Cardiac septum (tissue), 1 donor: ENCODE measurements at regions not wholly inside any gene's neighbourhood (a gene's known extent, or its start where the extent isn't known, plus 50 kb on each side); places are given as distances from the start of the nearest gene placed in this dataset.

ENCODE experiments used
- DNase-seq: peaks from one replicate; pipeline ENCODE4 v3.0.0-alpha.2; 2020; ENCODE audit warnings: low spot score
- intact Hi-C: fragments of 100-400 bp; cut with DNase I; formaldehyde crosslinking; loops from one replicate; pipeline ENCODE4 v1.14.0; 2022
- donor health status: DM: no; HTN: no; CAD: no.

DNA sequence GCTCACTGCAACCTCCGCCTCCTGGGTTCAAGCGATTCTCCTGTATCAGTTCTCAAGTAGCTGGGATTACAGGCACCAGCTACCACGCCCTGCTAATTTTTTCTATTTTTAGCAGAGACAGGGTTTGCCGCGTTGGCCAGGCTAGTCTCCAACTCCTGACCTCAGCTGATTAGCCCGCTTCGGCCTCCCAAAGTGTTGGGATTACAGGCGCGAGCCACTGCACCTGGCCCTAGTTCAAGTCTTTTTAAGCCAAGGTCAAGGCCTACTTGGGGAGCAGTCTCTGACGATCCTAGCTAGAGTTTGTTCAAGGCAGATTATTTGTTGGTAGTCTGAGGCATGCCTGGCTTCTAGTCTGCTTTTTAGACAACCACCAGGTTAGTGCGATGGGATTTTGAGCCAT lies 709.5 kb upstream of the COBL start:
- intact Hi-C loops = no loop called here
- no peak for DNase-seq

DNA sequence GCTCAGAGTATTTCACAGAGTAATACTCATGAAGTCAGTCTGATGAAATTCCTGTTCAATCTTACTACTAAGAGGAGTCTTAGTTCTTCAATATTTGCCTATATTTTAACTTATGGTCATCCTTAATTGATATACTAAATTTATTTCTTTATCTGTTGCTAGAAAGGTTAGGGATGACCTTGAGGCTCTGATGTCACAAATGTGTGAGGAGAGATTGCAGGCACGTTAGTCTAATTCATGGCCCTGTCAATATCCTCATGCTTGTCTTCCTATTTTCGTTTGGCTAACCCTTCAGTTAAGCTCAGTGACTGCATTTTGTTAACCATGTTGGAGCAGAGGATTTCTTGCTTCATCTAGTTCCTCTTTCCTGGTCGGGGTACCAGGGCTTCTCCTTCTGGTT lies 704.7 kb upstream of the COBL start:
- intact Hi-C loops = no loop called here
- no peak for DNase-seq

DNA sequence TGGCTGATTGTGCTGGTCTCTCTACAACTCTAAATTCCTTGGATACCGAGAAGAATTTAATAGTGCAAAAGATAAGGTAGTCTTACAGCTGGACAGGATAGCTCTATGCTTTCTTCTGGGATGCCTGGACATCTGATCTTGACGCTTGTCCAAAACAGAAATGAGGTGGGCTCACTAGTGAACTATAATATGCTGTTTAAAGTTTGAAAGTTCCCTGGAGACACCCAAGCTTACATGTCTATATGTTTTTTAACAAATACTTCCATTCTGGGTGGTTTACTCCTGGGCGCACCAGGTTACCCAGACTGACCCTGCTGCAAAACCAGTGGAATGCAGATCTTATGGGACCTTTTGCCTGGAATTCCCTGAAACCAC lies 702.1 kb upstream of the COBL start:
- DNase-seq = no peak
- intact Hi-C loops = no loop called here

DNA sequence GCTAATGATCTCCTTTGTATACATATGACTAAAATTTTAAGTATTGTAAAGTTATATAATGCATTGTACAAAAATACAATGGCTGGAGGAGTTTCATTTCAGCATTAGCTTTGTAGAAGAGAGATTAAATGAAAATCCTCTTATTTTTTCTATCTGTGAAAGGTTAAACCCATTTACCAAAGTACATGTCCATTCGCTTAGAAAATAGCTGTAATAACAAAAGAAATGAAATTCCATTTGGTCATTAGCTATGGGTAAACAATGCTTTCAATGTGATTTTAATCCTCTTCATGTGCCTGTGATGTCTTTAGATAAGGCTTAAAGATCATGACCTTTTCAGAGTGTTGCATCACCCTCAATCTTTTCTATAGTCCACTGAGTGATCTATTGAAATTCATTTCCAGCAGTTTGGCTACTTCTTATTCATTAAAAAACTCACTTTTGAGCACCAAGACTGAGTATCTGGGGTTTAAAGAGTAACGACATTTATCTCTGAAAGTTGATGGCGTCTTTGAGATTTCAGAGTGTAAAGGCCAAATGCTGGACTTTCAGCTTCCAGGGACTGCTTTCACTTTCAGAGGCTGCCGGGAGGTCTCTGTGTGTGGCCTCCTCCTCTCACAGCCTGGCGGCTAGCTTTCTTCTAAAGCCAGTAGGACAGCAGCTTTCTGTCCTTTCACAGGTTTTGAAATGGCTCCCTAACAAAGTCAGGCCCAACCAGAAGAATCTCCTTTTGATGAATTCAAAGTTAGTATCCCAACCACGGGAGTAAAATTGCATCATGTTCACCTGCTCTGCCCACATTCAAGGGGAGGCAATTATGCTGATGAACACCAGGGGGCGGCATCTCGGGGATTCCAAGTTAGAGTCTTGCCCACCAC lies 701.4 kb upstream of the COBL start:
- intact Hi-C loops = no loop called here
- DNase-seq = no peak

DNA sequence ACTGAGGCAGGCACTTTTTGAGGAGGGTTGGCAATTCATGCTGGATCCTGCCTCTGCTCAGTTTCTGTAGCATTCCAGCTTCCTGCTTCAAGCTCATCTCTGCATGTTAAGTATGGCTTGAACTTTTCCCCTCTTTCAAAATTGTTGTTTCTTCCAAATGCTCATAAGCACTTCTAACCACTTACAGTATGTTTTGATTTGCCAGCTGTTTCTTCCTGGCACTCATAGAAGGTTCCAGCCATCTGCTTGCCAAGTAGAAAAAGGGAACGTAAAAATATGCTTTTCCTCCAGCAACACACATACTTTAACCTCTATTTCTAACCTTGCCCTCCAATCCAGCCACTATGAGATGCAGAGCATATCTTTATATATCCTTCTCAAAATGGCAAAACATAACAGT lies 692.6 kb upstream of the COBL start:
- DNase-seq = no peak
- intact Hi-C loops = no loop called here

DNA sequence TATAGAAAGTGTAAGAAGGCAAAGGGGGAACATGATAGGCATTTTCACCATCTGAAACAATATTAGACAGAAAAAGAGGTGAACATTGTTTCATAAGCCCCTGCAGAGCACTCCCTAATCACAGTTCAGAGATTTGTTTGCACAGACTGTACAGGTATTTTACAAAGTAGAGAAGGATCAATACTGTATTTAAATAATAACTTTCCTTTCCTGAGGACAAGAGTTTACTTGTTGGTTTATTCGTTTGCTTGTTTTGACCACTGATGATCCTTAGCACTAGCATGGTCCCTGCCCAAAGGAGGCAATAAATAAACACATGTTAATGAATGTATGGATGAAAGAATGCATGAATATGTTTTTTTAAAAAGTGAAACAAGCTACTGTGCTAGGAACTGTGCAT lies 690.1 kb upstream of the COBL start:
- no peak for DNase-seq
- intact Hi-C loops = no loop called here

DNA sequence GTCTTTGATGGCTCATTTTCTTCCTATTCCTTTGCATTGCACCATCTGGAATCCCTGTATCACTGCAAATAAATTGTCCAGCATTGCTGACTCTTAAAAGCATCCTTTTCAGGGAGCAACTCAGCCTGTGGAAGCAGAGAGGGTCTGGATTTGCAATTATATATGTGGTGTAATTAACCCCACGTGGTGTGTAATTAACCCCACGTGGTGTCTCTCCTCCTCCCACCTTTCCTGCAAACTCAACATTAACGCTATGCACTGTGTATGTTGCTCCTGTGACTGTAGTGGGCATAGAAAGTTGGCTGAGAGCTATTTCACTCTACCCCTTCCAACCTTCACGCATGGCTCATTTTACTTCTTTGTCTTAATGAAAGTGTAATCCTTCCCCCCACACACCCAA lies 689.0 kb upstream of the COBL start:
- intact Hi-C loops = no loop called here
- no peak for DNase-seq

DNA sequence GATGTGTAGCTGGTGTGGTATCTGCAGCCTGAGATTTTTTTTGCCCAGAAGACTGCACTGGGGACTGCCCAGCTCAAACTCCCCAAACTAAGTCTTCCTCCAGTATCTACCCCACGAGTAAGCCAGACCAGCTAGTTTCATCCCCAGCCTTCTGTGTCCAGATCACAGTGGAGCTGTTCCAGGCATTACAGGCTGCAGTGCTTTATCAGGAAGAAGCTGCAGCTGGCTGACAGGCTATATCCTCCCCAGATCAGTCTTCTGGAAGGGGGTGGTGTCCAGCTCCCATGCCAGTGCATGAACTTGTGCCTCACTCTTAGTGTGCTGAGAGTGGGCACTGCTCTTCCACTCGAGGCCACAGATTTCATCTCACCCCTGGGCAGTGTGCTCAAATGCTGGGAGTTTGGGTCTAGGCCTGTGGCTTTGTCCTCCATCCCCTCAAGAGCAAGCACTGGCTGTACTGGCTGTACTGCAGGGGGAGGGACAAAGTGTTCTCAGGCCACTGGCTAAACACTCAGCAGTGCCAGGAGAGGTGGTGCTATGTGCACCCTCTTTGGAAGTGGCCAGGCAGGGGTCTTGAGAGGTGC lies 679.1 kb upstream of the COBL start:
- DNase-seq = no peak
- intact Hi-C loops = no loop called here

DNA sequence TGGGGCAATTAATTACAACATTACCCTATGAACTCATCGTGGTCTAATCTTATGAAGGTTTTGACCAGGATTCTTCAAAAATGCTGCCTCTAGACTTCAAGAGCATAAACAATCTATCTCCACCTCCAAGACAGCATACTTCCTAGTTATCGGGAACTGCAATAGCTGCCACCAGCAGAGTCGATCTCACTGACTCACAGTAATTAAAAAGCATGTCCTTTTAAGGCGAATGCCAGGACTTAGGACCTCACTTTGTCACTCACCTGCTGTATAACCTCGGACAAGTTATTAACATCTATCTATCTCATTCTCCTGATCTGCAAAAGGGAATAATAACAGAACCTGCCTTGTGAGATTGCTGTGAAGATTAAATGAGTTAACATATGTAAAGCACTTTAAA lies 666.0 kb upstream of the COBL start:
- intact Hi-C loops = no loop called here
- DNase-seq = no peak

DNA sequence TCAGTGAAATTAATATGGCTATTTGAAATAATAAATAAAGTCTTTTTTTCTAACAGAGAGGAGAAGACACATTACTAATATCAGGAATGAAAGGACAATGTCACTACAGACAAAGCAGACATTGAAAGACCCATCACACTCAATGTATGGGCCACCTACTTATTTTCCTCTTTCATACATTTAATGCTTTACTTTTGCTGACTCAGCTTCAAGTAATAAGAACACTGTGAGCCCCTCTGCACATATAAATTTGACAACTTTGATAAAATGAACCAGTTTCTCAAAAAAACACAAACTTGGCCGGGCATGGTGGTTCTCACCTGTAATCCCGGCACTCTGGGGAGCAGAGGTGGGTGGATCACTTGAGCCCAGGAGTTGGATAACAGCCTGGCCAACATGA lies 664.2 kb upstream of the COBL start:
- intact Hi-C loops = no loop called here
- no peak for DNase-seq

DNA sequence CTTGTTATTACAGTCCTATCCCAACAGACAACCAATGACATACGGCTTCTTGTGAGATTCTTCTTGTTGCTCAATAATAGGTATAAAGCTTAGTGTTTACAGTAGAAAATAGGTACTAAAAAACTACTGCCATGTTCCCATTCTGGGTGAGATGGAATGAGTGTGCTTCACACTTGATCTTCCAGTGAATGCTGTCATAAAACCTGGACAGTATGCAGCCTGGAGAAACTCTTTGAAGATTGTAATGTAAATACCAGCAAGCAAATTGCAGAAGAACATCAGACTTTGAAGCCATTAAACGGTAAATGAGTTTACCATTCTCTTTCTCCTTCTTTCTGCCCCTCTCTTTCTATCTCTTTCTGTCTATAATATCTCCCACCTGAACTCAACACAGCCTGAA lies 663.7 kb upstream of the COBL start:
- intact Hi-C loops = no loop called here
- no peak for DNase-seq

DNA sequence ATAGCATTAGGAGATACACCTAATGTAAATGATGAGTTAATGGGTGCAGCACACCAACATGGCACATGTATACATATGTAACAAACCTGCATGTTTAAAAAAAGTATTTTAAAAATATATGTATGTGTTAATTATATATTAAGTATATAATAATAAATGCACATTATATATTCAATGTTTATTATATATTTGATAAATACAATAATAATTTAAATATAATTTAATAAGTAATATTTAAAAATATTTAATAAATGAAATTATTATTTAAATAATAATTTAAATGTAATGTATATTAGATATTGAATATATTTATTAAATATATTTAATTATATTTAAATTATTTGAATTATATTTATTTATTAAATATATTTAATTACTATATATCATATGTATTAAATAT lies 661.3 kb upstream of the COBL start:
- intact Hi-C loops = no loop called here
- DNase-seq = no peak

DNA sequence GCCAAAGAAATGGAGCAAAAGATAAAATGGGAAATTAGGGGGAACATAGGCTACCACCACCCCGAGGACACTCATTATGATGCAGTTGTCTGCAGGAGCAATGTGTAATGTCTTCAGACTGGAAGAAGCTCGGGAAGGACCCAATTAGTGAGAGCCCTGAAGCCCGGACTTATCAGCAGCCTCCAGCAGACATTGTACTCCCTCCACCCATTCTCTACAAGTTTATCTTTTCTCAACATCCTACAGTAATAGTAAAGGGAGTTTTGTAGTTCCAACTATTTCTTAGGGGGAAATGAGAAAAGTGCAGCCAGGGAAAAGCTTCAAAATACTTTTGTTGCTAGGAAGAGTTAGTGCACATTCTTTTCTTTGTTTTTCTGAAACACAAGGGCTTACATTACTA lies 657.3 kb upstream of the COBL start:
- DNase-seq = no peak
- intact Hi-C loops = no loop called here

DNA sequence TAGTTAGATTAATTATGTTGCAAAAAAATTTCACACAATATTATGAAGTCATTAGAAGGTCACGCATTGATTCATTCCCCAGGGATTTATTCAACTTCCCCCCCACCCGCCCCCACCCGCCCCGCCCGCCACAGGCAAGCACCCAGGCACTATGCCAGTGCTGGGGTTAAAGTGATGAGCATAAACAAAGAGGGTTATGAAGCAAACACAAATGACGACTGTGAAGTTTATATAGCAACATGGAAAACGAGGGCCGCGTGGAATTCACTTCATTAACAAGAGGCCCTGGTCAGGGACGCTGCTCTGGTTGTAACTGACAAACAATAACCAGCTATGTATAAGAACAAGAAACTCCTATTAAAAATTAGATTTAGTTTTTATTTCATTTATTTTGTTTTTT lies 656.5 kb upstream of the COBL start:
- DNase-seq = no peak
- intact Hi-C loops = no loop called here

DNA sequence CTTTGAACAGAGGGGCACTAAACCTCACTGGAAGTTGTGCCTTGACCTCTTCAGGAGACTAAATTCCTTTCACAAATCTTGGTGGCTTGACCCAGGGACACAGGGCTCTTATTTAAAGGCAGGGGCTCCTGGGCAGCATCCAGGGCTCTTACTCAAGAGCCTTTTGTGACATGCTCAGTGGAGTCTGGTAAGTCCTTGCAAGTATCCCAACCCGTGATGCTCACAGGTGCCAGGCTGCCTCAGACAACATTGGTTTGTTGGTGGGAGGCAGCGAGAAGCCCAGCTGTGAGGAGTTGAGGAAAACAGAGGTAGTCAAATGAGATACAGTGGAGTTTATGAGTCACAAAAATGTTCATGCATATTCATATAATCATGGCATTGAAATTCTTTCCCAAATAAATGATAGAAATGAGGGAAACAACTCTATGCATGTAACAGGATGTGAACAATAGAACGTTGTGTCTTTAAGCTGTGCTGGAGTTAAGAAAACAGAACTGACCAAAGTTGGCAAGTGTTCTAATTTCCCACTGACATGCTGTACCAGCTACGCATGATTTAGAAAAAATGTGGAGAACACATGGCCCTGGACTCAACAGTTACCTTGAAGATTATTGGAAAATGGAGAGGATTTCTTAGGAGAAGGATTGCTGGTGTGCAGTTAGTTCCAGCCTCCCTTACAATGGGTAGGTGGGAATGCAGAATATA lies 654.5 kb upstream of the COBL start:
- DNase-seq = no peak
- intact Hi-C loops = no loop called here

DNA sequence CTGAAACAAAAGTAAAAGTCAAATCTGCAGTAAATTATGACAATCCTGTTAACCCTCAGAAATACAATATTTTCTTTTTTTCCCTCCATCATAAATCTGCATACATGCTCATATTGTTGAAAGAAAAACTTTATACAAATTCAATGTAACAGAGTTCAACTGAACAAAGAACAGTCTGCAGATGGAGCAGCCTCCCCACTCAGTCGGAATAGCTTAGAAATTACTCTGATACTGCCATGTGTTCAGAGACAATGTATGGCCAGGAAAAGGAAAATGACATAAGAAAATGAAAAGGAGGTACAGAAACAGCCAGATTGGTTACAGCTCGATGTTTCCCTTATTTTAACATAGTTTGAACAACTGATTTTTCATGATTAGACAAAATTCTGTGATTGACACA lies 651.9 kb upstream of the COBL start:
- no peak for DNase-seq
- intact Hi-C loops = no loop called here

DNA sequence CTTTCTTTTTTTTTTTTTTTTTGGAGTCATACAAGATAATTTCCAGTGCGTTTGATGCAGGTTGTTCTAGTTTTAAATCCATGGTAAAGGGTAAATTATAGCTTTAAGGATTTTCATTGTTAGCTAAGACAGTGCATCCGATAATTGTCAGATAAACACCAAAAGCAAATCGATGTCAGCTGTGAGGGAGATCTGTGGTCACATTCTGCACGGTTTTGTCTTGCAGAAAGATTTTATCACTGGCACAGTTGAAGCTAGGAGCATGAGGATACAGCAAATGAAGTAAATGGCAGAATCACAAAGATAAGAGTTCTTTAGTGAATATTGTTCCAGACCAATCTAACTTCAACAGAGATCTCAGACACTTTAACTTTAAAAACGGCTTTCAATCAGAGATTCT lies 648.8 kb upstream of the COBL start:
- DNase-seq = no peak
- intact Hi-C loops = no loop called here

DNA sequence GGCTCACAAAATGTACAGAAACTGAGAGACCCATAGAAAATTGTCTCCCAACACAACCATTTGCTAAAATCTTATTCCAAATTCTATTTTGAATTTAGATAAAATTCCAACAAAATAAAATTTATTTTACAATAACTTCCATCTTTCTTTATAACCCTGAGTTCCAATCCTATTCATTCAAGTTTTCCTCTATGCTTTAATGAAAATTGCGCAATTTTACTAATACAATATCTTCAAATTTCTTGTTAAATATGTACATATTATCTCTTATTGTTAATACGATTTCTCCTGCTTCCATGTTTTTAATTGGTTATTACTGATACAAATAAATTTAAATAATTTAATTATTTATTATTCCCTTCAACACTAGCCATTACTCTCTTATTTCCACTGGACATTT lies 645.2 kb upstream of the COBL start:
- no peak for DNase-seq
- intact Hi-C loops = no loop called here

DNA sequence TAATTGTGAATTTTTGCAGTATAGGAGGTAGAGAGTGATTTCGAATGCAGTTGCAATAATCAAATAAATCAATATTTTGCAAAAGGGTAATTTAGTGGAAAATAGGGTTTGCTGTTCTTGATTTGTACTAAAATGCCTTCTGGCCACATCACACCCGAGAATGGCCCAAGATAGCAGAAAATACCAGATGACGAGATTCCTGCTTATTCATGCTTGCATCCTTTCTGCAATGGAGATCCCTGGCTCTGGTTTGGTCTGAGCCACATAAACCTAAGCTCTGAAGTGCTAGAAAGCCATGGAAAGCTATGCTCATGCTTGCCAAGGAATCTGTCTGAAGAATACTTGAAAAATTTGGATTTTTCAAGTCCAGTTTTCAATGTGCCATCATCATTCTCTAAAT lies 634.2 kb upstream of the COBL start:
- no peak for DNase-seq
- intact Hi-C loops = no loop called here

DNA sequence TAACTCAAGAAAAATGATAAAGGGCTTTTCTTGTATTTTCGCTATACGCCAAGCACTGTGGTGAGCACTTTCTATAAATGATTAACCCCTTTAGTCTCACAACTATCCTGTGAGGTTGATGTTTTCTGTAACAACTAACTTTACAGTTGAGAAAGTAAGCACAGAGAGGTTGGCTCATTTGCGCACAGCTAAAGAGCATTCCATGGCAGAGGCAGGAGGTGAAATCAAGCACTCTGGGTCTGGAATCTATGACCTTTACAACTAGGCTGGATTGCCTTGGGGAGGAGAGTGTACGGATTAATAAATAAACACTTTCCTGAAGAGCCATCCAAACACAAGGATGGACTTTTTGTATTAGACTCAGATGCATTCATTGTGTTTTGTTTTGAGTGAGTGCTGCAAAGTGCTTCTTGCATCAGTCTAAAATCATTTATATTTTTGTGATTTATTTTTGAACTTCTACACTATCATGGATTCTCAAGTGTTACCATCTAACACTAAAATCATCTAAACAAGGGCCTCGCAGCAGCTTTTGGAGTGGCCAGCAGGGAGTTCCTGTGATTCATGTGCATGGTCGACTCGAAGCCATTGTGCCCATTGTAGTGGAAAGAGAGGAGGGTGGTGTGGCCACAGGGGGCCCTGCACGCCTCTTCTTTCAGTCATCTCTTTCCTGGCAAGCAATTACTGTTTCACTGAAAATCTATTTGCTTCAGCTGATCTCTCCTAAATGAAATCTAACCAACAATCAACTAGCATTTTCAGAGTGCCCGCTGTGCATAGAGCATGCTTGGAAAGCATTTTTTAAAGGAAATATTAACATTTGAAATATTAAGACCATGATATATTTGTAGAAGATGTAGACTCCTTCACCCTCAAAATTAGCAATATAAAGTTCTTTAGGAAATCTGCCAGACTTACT lies 633.4 kb upstream of the COBL start:
- intact Hi-C loops = no loop called here
- DNase-seq = no peak
